ENCODE measurements at regions not wholly inside any gene's neighbourhood (a gene's known extent, or its start where the extent isn't known, plus 50 kb on each side); places are given as distances from the start of the nearest gene placed in this dataset.

- no peak for DNase-seq (ENCODE audit: low read depth, low spot score)
- Histone ChIP-seq H3K27me3 (ENCODE audit: insufficient read depth, insufficient read length) (no peaks in the 10 kb centered on the region), H3K9me3 (ENCODE audit: insufficient read depth, low read length) (no peaks in the 10 kb centered on the region), H3K4me3 (ENCODE audit: insufficient read length, low read depth) (no peak overlapping the region), H3K4me1 (ENCODE audit: insufficient read depth, insufficient read length) (no peaks in the 10 kb centered on the region), H3K9ac (ENCODE audit: insufficient read length, low read depth) (no peak overlapping the region), H3K36me3 (ENCODE audit: insufficient read depth, insufficient read length, low read length) (no peaks in the 10 kb centered on the region)
- TF ChIP-seq YY1 (IDR thresholded peaks at IDR 0.05; ENCODE audit: insufficient read depth, insufficient read length) (no peak), ZNF274 (IDR thresholded peaks at IDR 0.05; ENCODE audit: low read depth, low read length) (no peak), SUZ12 (IDR thresholded peaks at IDR 0.05; ENCODE audit: extremely low read depth, insufficient read depth, insufficient read length) (no peak)
Measured at GRCh38 chr12:59075968-59076490, 155.7 kb upstream of the LRIG3 start.

GRCh38 chr12:59075141-59075540 lies 154.8 kb upstream of the LRIG3 start:
- Histone ChIP-seq H3K27me3 (ENCODE audit: insufficient read depth, insufficient read length) (no peaks in the 10 kb centered on the region), H3K4me3 (ENCODE audit: insufficient read length, low read depth) (no peak overlapping the region), H3K9ac (ENCODE audit: insufficient read length, low read depth) (no peak overlapping the region), H3K4me1 (ENCODE audit: insufficient read depth, insufficient read length) (no peaks in the 10 kb centered on the region), H3K9me3 (ENCODE audit: insufficient read depth, low read length) (no peaks in the 10 kb centered on the region), H3K36me3 (ENCODE audit: insufficient read depth, insufficient read length, low read length) (no peaks in the 10 kb centered on the region)
- no peak for DNase-seq (ENCODE audit: low read depth, low spot score)
- TF ChIP-seq ZNF274 (IDR thresholded peaks at IDR 0.05; ENCODE audit: low read depth, low read length): no peak
- TF ChIP-seq SUZ12 (IDR thresholded peaks at IDR 0.05; ENCODE audit: extremely low read depth, insufficient read depth, insufficient read length): no peak
- TF ChIP-seq YY1 (IDR thresholded peaks at IDR 0.05; ENCODE audit: insufficient read depth, insufficient read length): no peak

- TF ChIP-seq ZNF274 (IDR thresholded peaks at IDR 0.05; ENCODE audit: low read depth, low read length) (no peak), YY1 (IDR thresholded peaks at IDR 0.05; ENCODE audit: insufficient read depth, insufficient read length) (no peak), SUZ12 (IDR thresholded peaks at IDR 0.05; ENCODE audit: extremely low read depth, insufficient read depth, insufficient read length) (no peak)
- Histone ChIP-seq H3K4me3 (ENCODE audit: insufficient read length, low read depth) (no peak overlapping the region), H3K9me3 (ENCODE audit: insufficient read depth, low read length) (no peaks in the 10 kb centered on the region), H3K36me3 (ENCODE audit: insufficient read depth, insufficient read length, low read length) (no peaks in the 10 kb centered on the region), H3K4me1 (ENCODE audit: insufficient read depth, insufficient read length) (no peaks in the 10 kb centered on the region), H3K27me3 (ENCODE audit: insufficient read depth, insufficient read length) (no peaks in the 10 kb centered on the region), H3K9ac (ENCODE audit: insufficient read length, low read depth) (no peak overlapping the region)
- no peak for DNase-seq (ENCODE audit: low read depth, low spot score)
Measured at GRCh38 chr12:59070322-59070933, 150.1 kb upstream of the LRIG3 start.

- no peaks in the 10 kb centered on the region for H3K9me3 ChIP-seq (ENCODE audit: insufficient read depth, low read length)
- TF ChIP-seq ZNF274 (IDR thresholded peaks at IDR 0.05; ENCODE audit: low read depth, low read length) (no peak), YY1 (IDR thresholded peaks at IDR 0.05; ENCODE audit: insufficient read depth, insufficient read length) (no peak), SUZ12 (IDR thresholded peaks at IDR 0.05; ENCODE audit: extremely low read depth, insufficient read depth, insufficient read length) (no peak)
- DNase-seq (ENCODE audit: low read depth, low spot score): no peak
- H3K27me3 ChIP-seq (ENCODE audit: insufficient read depth, insufficient read length): no peaks in the 10 kb centered on the region
- H3K9ac ChIP-seq (ENCODE audit: insufficient read length, low read depth): no peak overlapping the region
- no peaks in the 10 kb centered on the region for H3K36me3 ChIP-seq (ENCODE audit: insufficient read depth, insufficient read length, low read length)
- no peak overlapping the region for H3K4me3 ChIP-seq (ENCODE audit: insufficient read length, low read depth)
- no peaks in the 10 kb centered on the region for H3K4me1 ChIP-seq (ENCODE audit: insufficient read depth, insufficient read length)
Measured at GRCh38 chr12:59069516-59069915, 149.2 kb upstream of the LRIG3 start.

GRCh38 chr12:59068436-59068835 lies 148.1 kb upstream of the LRIG3 start:
- Histone ChIP-seq H3K4me3 (ENCODE audit: insufficient read length, low read depth) (no peak overlapping the region), H3K9me3 (ENCODE audit: insufficient read depth, low read length) (no peaks in the 10 kb centered on the region), H3K9ac (ENCODE audit: insufficient read length, low read depth) (no peak overlapping the region), H3K36me3 (ENCODE audit: insufficient read depth, insufficient read length, low read length) (no peaks in the 10 kb centered on the region), H3K27me3 (ENCODE audit: insufficient read depth, insufficient read length) (no peaks in the 10 kb centered on the region), H3K4me1 (ENCODE audit: insufficient read depth, insufficient read length) (no peaks in the 10 kb centered on the region)
- DNase-seq (ENCODE audit: low read depth, low spot score): no peak
- no peak for TF ChIP-seq ZNF274 (IDR thresholded peaks at IDR 0.05; ENCODE audit: low read depth, low read length)
- TF ChIP-seq YY1 (IDR thresholded peaks at IDR 0.05; ENCODE audit: insufficient read depth, insufficient read length): no peak
- no peak for TF ChIP-seq SUZ12 (IDR thresholded peaks at IDR 0.05; ENCODE audit: extremely low read depth, insufficient read depth, insufficient read length)

- Histone ChIP-seq H3K36me3 (ENCODE audit: insufficient read depth, insufficient read length, low read length) (no peaks in the 10 kb centered on the region), H3K27me3 (ENCODE audit: insufficient read depth, insufficient read length) (no peaks in the 10 kb centered on the region), H3K4me1 (ENCODE audit: insufficient read depth, insufficient read length) (no peaks in the 10 kb centered on the region), H3K9me3 (ENCODE audit: insufficient read depth, low read length) (no peaks in the 10 kb centered on the region), H3K4me3 (ENCODE audit: insufficient read length, low read depth) (no peak overlapping the region), H3K9ac (ENCODE audit: insufficient read length, low read depth) (no peak overlapping the region)
- no peak for TF ChIP-seq ZNF274 (IDR thresholded peaks at IDR 0.05; ENCODE audit: low read depth, low read length)
- TF ChIP-seq SUZ12 (IDR thresholded peaks at IDR 0.05; ENCODE audit: extremely low read depth, insufficient read depth, insufficient read length): no peak
- TF ChIP-seq YY1 (IDR thresholded peaks at IDR 0.05; ENCODE audit: insufficient read depth, insufficient read length): no peak
- DNase-seq (ENCODE audit: low read depth, low spot score): no peak
Measured at GRCh38 chr12:59067083-59067482, 146.8 kb upstream of the LRIG3 start.

GRCh38 chr12:59066445-59066844 lies 146.1 kb upstream of the LRIG3 start:
- Histone ChIP-seq H3K9ac (ENCODE audit: insufficient read length, low read depth) (no peak overlapping the region), H3K27me3 (ENCODE audit: insufficient read depth, insufficient read length) (no peaks in the 10 kb centered on the region), H3K36me3 (ENCODE audit: insufficient read depth, insufficient read length, low read length) (no peaks in the 10 kb centered on the region), H3K4me3 (ENCODE audit: insufficient read length, low read depth) (no peak overlapping the region), H3K9me3 (ENCODE audit: insufficient read depth, low read length) (no peaks in the 10 kb centered on the region), H3K4me1 (ENCODE audit: insufficient read depth, insufficient read length) (no peaks in the 10 kb centered on the region)
- no peak for DNase-seq (ENCODE audit: low read depth, low spot score)
- TF ChIP-seq YY1 (IDR thresholded peaks at IDR 0.05; ENCODE audit: insufficient read depth, insufficient read length): no peak
- no peak for TF ChIP-seq ZNF274 (IDR thresholded peaks at IDR 0.05; ENCODE audit: low read depth, low read length)
- no peak for TF ChIP-seq SUZ12 (IDR thresholded peaks at IDR 0.05; ENCODE audit: extremely low read depth, insufficient read depth, insufficient read length)

Data from NT2/D1 (cell line).